Amniotic stem cell (primary cell): ENCODE measurements at regions not wholly inside any gene's neighbourhood (a gene's known extent, or its start where the extent isn't known, plus 50 kb on each side); places are given as distances from the start of the nearest gene placed in this dataset.
"Not testable (repeated sequence)": the region's sequence is repeated elsewhere in the genome, so short reads cannot be mapped to it uniquely, and the experiment has no call there.

Experiments used
- DNase-seq: peaks from one replicate; lab custom pipeline; 2025; lab: John Stamatoyannopoulos, UW

GRCh38 chr12:34406996-34407300 lies 384.7 kb downstream of the ALG10 start:
- DNase-seq = no peak

- no peak for DNase-seq
Measured at GRCh38 chr12:34407813-34408212, 385.5 kb downstream of the ALG10 start.

GRCh38 chr12:34431509-34431908 lies 409.2 kb downstream of the ALG10 start:
- DNase-seq = not testable (repeated sequence)
